ENCODE measurements at regions not wholly inside any gene's neighbourhood (a gene's known extent, or its start where the extent isn't known, plus 50 kb on each side); places are given as distances from the start of the nearest gene placed in this dataset.

DNA sequence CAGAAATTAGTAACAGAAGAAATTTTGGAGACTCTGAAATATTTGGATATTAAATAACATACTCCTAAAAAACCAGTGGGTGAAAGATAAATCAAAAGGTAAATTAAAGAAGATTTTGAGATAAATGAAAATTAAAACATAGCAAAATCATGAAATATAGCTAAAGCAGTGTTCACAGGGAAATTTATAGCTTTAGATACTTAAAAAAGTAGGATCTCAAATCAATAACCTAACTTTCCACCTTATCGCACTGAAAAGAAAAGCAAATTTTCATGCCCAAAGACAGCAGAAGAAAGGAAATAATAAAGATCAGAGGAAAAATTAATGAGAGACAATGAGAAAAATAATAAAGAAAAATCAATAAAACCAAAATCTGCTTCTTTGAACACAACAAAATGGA lies 135.1 kb upstream of the KLF7 start:
- Histone ChIP-seq H4K20me1 (ENCODE audit: insufficient read depth, low read length) (no peaks in the 10 kb centered on the region), H3K27me3 (ENCODE audit: control insufficient read depth, insufficient read depth, low read length) (no peaks in the 10 kb centered on the region), H2AFZ (replicated peaks; ENCODE audit: low read length, poor library complexity) (no peak overlapping the region), H2BK20ac (ENCODE audit: low read depth, low read length) (no peak overlapping the region), H2BK15ac (ENCODE audit: low read depth, low read length) (no peak overlapping the region), H3K14ac (replicated peaks; ENCODE audit: low read depth, low read length) (no peak overlapping the region), H3K56ac (ENCODE audit: extremely low read depth, insufficient read depth, low read length) (no peak overlapping the region), H3K9me1 (ENCODE audit: insufficient read depth, low read length) (no peaks in the 10 kb centered on the region), H3K36me3 (ENCODE audit: control insufficient read depth, insufficient read depth, low read length) (no peaks in the 10 kb centered on the region), H4K8ac (ENCODE audit: low read depth in 2 of 2, low read length in 2 of 2) (no peak overlapping the region), H3K4ac (ENCODE audit: low read depth, low read length) (no peak overlapping the region), H3K9me3 (ENCODE audit: control insufficient read depth, insufficient read depth, low read length) (no peaks in the 10 kb centered on the region), H3K79me1 (ENCODE audit: low read depth in 1 of 2, low read length in 2 of 2) (no peaks in the 10 kb centered on the region), H3K18ac (ENCODE audit: low read depth, low read length) (no peak overlapping the region), H4K91ac (ENCODE audit: insufficient read depth, low read depth, low read length) (no peak overlapping the region), H3K23ac (ENCODE audit: low read depth, low read length) (no peak overlapping the region), H2AK9ac (replicated peaks; ENCODE audit: low read depth, low read length, poor library complexity) (no peak overlapping the region), H3K9ac (ENCODE audit: low read depth, low read length) (no peak overlapping the region), H4K5ac (ENCODE audit: low read depth, low read length) (no peak overlapping the region), H2BK5ac (ENCODE audit: low read depth, low read length, poor library complexity, severe bottlenecking) (no peak overlapping the region), H3K4me1 (ENCODE audit: control insufficient read depth, insufficient read depth, low read length) (peaks cover 2% of the 10 kb centered on the region; the same call in 1 of the 2 replicates), H3K27ac (ENCODE audit: insufficient read depth, low read length) (no peak overlapping the region), H3K4me2 (ENCODE audit: low read depth, low read length) (no peak overlapping the region), H3K4me3 (ENCODE audit: insufficient read depth, low read depth, low read length) (no peak overlapping the region), H2BK120ac (ENCODE audit: low read depth, low read length) (no peak overlapping the region), H2AK5ac (ENCODE audit: low read depth, low read length) (no peak overlapping the region)
- BruUV-seq (replicated peaks) = no TSS peak
- intact Hi-C loops (cut with micrococcal nuclease) = no loop called here
- WGBS, 2 experiments (ENCODE audit: extremely low coverage in 2 of 2, insufficient read length in 1 of 2) = no CpG with 5 or more reads among the region's 1 CpG
- TF ChIP-seq RAD21 (IDR thresholded peaks at IDR 0.05; ENCODE audit: low read length) (no peak), MAZ (IDR thresholded peaks at IDR 0.05; ENCODE audit: borderline replicate concordance, low read depth, low read length) (no peak), POLR2A (IDR thresholded peaks at IDR 0.05; ENCODE audit: low read depth, low read length) (no peak), MAFK (IDR thresholded peaks at IDR 0.05; ENCODE audit: low read depth, low read length) (no peak), FOS (IDR thresholded peaks at IDR 0.05; ENCODE audit: low read depth, low read length) (no peak), CEBPB (IDR thresholded peaks at IDR 0.05; ENCODE audit: low read depth, low read length) (no peak), NFE2L2 (IDR thresholded peaks at IDR 0.05; ENCODE audit: low read depth, low read length) (no peak), CHD1 (IDR thresholded peaks at IDR 0.05; ENCODE audit: low read depth, low read length) (no peak), ELK1 (IDR thresholded peaks at IDR 0.05; ENCODE audit: borderline replicate concordance, low read depth, low read length) (no peak), RCOR1 (IDR thresholded peaks at IDR 0.05; ENCODE audit: insufficient replicate concordance, low read length) (no peak), BHLHE40 (IDR thresholded peaks at IDR 0.05; ENCODE audit: low read depth, low read length) (no peak), CTCF (conservative IDR thresholded peaks at IDR 0.05; ENCODE audit: low read depth, low read length) (no peak), RFX5 (IDR thresholded peaks at IDR 0.05; ENCODE audit: low read depth, low read length) (no peak)
- TF ChIP-seq, protein P1, sequence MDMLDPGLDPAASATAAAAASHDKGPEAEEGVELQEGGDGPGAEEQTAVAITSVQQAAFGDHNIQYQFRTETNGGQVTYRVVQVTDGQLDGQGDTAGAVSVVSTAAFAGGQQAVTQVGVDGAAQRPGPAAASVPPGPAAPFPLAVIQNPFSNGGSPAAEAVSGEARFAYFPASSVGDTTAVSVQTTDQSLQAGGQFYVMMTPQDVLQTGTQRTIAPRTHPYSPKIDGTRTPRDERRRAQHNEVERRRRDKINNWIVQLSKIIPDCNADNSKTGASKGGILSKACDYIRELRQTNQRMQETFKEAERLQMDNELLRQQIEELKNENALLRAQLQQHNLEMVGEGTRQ (IDR thresholded peaks at IDR 0.05; ENCODE audit: low read depth, low read length) = no peak
- POLR2A ChIA-PET (ENCODE audit: unreplicated experiment) = no interaction called here
- DNase-seq = no peak
- in situ Hi-C loops (cut with MboI; ENCODE audit: low sequenced_read_pairs) = no loop called here
- dilution Hi-C loops (cut with HindIII; ENCODE audit: low sequenced_read_pairs, unreplicated experiment) = no loop called here
- no peak for ATAC-seq (ENCODE audit: low read depth)
- CTCF ChIA-PET = no interaction called here

All from IMR-90 (cell line).